ENCODE measurements at regions not wholly inside any gene's neighbourhood (a gene's known extent, or its start where the extent isn't known, plus 50 kb on each side); places are given as distances from the start of the nearest gene placed in this dataset.

DNA sequence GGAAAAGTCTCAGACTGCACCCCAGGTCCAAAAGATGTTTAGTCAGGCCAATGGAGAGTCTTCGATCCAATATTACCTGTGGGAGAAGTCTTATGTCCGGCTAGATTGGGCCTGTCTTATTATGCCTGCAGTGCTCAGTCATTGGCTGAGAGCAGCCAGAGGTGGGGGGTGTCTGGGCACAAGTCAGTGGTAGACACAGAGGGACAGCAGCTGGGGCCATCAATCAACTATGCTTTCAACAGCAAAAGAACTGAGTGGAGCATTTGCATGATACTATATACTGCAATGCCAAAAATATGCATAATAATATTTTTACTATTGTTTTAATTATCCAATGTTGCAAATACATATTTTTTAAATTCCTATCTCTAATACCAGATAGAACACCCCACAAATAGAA, 298.6 kb upstream of the CDH20 start:
- CTCF ChIA-PET: no interaction called here
- intact Hi-C loops (cut with micrococcal nuclease; ENCODE audit: unreplicated experiment): no loop called here
- H3K36me3 ChIP-seq (ENCODE audit: insufficient read depth, low read length, poor library complexity, severe bottlenecking): no peaks in the 10 kb centered on the region
- TF ChIP-seq CTCF (conservative IDR thresholded peaks at IDR 0.05; ENCODE audit: low read depth, low read length): no peak
- no peak for TF ChIP-seq EZH2 (IDR thresholded peaks at IDR 0.05; ENCODE audit: borderline replicate concordance, low read depth, low read length, poor library complexity, severe bottlenecking)
- no TSS peak for BruUV-seq (replicated peaks)
- no peaks in the 10 kb centered on the region for H3K9me3 ChIP-seq (ENCODE audit: low read depth, low read length, poor library complexity, severe bottlenecking)
- DNase-seq (ENCODE audit: low spot score): no peak
- no peak overlapping the region for H3K4me3 ChIP-seq (ENCODE audit: low read depth, low read length, poor library complexity, severe bottlenecking)
- H3K27me3 ChIP-seq (replicated peaks; ENCODE audit: insufficient read depth, low read depth, low read length, poor library complexity): no peaks in the 10 kb centered on the region
- no peak overlapping the region for H3K27ac ChIP-seq (ENCODE audit: low read depth, low read length, poor library complexity, severe bottlenecking)
- H3K4me1 ChIP-seq (ENCODE audit: insufficient read depth, low read length, poor library complexity, severe bottlenecking): no peaks in the 10 kb centered on the region
- POLR2A ChIA-PET (ENCODE audit: low non-redundant PET): no interaction called here

DNA sequence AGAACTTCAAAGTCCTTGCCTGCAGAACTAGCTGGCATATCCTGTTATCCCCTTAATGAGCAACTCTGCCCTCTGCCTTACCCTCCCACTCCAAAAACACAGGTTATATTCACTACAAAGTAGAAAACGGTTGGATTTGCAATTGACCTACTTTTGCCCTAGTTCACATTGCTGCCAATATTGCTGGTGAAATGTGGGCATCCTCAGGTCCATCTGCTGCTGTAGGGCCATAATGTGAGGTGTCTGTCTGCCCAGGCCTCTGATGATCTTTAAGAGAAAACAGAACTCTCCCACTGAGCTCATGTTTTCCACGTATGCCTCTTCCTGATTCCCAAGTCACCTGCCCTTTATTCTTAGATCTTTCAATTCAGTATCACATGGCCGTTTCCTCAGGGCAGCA, 294.0 kb upstream of the CDH20 start:
- DNase-seq (ENCODE audit: low spot score): no peak
- TF ChIP-seq EZH2 (IDR thresholded peaks at IDR 0.05; ENCODE audit: borderline replicate concordance, low read depth, low read length, poor library complexity, severe bottlenecking) (no peak), CTCF (conservative IDR thresholded peaks at IDR 0.05; ENCODE audit: low read depth, low read length) (no peak)
- Histone ChIP-seq H3K9me3 (ENCODE audit: low read depth, low read length, poor library complexity, severe bottlenecking) (no peaks in the 10 kb centered on the region), H3K36me3 (ENCODE audit: insufficient read depth, low read length, poor library complexity, severe bottlenecking) (no peaks in the 10 kb centered on the region), H3K4me1 (ENCODE audit: insufficient read depth, low read length, poor library complexity, severe bottlenecking) (no peaks in the 10 kb centered on the region), H3K27ac (ENCODE audit: low read depth, low read length, poor library complexity, severe bottlenecking) (no peak overlapping the region), H3K4me3 (ENCODE audit: low read depth, low read length, poor library complexity, severe bottlenecking) (no peak overlapping the region), H3K27me3 (replicated peaks; ENCODE audit: insufficient read depth, low read depth, low read length, poor library complexity) (no peaks in the 10 kb centered on the region)
- POLR2A ChIA-PET (ENCODE audit: low non-redundant PET): no interaction called here
- CTCF ChIA-PET: no interaction called here
- BruUV-seq (replicated peaks): no TSS peak
- intact Hi-C loops (cut with micrococcal nuclease; ENCODE audit: unreplicated experiment): no loop called here

- no peaks in the 10 kb centered on the region for H3K27me3 ChIP-seq (replicated peaks; ENCODE audit: insufficient read depth, low read depth, low read length, poor library complexity)
- TF ChIP-seq EZH2 (IDR thresholded peaks at IDR 0.05; ENCODE audit: borderline replicate concordance, low read depth, low read length, poor library complexity, severe bottlenecking) (no peak), CTCF (conservative IDR thresholded peaks at IDR 0.05; ENCODE audit: low read depth, low read length) (no peak)
- POLR2A ChIA-PET (ENCODE audit: low non-redundant PET): no interaction called here
- CTCF ChIA-PET: no interaction called here
- intact Hi-C loops (cut with micrococcal nuclease; ENCODE audit: unreplicated experiment): no loop called here
- H3K4me3 ChIP-seq (ENCODE audit: low read depth, low read length, poor library complexity, severe bottlenecking): no peak overlapping the region
- no TSS peak for BruUV-seq (replicated peaks)
- H3K36me3 ChIP-seq (ENCODE audit: insufficient read depth, low read length, poor library complexity, severe bottlenecking): no peaks in the 10 kb centered on the region
- DNase-seq (ENCODE audit: low spot score): no peak
- no peak overlapping the region for H3K27ac ChIP-seq (ENCODE audit: low read depth, low read length, poor library complexity, severe bottlenecking)
- H3K9me3 ChIP-seq (ENCODE audit: low read depth, low read length, poor library complexity, severe bottlenecking): no peaks in the 10 kb centered on the region
- H3K4me1 ChIP-seq (ENCODE audit: insufficient read depth, low read length, poor library complexity, severe bottlenecking): no peaks in the 10 kb centered on the region
Measured at GRCh38 chr18:61047794-61048193, 285.4 kb upstream of the CDH20 start.

Measured in A673 (cell line).